Ectodermal cell (in vitro differentiated cells): ENCODE measurements at regions not wholly inside any gene's neighbourhood (a gene's known extent, or its start where the extent isn't known, plus 50 kb on each side); places are given as distances from the start of the nearest gene placed in this dataset.

Experiments
- H3K27ac ChIP-seq: 2 replicates; pipeline ENCODE4 v1.7.0; 2013; ENCODE audit warnings: mild to moderate bottlenecking, low read depth, low read length; ENCODE audit not compliant: insufficient read depth, poor library complexity, severe bottlenecking
- H3K27me3 ChIP-seq: 2 replicates; pipeline ENCODE4 v1.7.0; 2013; ENCODE audit warnings: mild to moderate bottlenecking, low read length; ENCODE audit not compliant: insufficient read depth, control insufficient read depth, poor library complexity, severe bottlenecking
- H3K36me3 ChIP-seq: one replicate; pipeline ENCODE4 v1.7.0; 2013; ENCODE audit warnings: low read length; ENCODE audit not compliant: control insufficient read depth, insufficient read depth
- H3K4me1 ChIP-seq: one replicate; pipeline ENCODE4 v1.7.0; 2013; ENCODE audit warnings: low read length; ENCODE audit not compliant: control insufficient read depth, insufficient read depth
- H3K4me3 ChIP-seq: 2 replicates; pipeline ENCODE4 v1.7.0; 2013; ENCODE audit warnings: low read depth, low read length, control low read depth; ENCODE audit not compliant: insufficient read depth
- H3K9me3 ChIP-seq: 2 replicates; pipeline ENCODE4 v1.7.0; 2013; ENCODE audit warnings: mild to moderate bottlenecking, low read length, moderate library complexity; ENCODE audit not compliant: control insufficient read depth
- WGBS, 2 experiments: methylation state at CpG; one replicate each; pipeline ENCODE4 v1.1.7; 2013; ENCODE audit warnings: missing lambda C conversion rate in 2 of 2; 5-methylcytosine and 5-hydroxymethylcytosine counted together

DNA sequence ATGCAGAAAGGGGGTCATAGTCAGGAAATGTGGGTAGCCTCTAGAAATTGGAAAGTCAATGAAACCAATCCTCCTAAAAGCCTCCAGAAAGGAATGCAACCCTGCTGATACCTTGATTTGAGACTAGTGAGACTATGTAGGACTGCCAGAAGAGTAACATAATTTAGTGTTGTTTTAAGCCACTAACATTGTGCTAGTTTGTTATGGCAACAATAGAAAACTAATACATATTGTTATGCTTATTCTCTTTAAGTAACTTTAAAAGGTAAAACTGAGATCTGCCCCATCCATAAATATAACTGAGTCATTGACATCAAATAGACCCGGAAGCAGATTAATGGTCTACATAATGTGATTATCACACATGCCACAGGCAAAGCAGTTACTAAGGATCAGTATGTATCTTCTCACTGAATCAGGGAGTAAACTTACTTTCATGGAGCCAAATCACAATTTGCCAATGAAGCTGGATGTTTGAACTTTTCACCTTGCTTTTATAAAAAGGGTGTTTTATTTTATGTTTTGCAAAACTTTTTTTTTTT, 146.4 kb upstream of the TMEM106B start:
- no peaks in the 10 kb centered on the region for H3K4me1 ChIP-seq
- H3K4me3 ChIP-seq: no peak overlapping the region
- no peaks in the 10 kb centered on the region for H3K36me3 ChIP-seq
- no peaks in the 10 kb centered on the region for H3K9me3 ChIP-seq
- WGBS, 2 experiments: 75 to 89% methylated on average over 1 of the region's 1 CpG
- no peaks in the 10 kb centered on the region for H3K27me3 ChIP-seq
- H3K27ac ChIP-seq: no peak overlapping the region

DNA sequence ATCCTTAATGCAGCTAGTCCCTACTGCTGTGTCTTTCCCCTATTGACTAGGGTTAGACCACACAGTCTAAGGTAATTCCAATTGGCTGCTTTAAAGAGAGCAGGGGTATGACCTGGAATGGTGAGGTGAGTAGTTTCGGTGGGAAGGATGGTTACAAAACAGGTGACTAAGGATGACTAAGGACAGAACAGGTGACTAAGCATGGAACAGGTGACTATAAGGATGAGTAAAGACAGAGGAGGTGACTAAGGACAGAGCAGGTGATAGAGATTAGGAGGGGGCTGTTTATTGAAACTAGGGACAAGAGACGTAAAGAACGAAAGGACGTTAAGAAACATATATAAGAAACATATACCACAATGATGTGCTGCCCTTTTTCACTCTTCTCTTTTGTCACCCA, 145.1 kb upstream of the TMEM106B start:
- Histone ChIP-seq H3K36me3 (no peaks in the 10 kb centered on the region), H3K4me3 (no peak overlapping the region), H3K4me1 (no peaks in the 10 kb centered on the region), H3K27ac (no peak overlapping the region), H3K27me3 (no peaks in the 10 kb centered on the region), H3K9me3 (no peaks in the 10 kb centered on the region)
- 85 to 87% methylated on average over 4 of the region's 4 CpGs for WGBS, 2 experiments

DNA sequence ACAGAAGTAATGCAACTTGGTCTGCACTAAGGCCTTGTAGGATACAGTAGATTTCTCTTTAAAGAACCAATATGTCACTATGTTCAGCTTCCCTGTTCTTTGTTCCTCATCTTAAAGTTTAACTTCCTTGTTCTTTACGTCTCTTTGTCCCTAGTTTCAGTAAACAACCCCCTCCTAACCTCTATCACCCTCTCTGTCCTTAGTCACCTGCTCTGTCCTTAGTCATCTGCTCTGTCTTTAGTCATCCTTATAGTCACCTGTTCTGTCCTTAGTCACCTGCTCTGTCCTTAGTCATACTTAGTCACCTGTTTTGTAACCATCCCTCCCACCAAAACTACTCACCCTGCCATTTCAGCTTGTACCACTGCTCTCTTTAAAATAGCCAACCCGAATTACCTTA, 144.6 kb upstream of the TMEM106B start:
- no peak overlapping the region for H3K27ac ChIP-seq

DNA sequence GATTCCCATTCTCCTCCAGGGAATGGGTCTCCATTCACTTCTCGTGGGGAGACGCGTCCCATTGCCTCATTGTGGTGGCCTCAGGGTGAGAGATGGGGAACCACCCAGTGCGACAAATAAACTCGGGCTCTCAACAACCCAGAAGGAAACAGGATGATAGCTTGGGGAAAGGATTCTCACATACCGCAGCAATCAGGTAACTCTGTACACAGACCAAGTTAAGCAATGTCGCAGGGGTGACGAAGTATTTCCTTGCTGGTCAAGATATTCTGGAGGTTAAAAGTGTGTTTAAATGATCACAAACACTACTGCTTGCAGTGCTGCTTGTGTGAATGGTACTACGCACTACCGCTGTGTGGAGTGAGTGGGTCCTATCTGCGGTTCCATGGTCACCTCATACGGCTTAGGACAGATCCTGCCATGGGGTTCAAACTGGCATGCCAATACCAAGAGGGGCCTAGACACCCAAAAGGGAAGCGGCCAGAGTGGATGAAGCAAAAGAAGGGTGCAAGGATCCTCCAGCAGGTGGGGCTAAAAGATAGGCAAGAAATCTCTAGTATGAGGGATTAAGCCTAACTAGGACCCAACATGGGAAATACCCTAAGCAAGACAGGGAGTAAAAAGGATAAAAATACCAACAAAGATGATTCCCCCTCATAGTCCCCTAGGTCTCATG, 143.8 kb upstream of the TMEM106B start:
- H3K27ac ChIP-seq: no peak overlapping the region
- no peaks in the 10 kb centered on the region for H3K4me1 ChIP-seq
- 88 to 91% methylated on average over 13 of the region's 13 CpGs for WGBS, 2 experiments

More for the DNA sequence above, 144.6 kb upstream of the TMEM106B start:
- H3K9me3 ChIP-seq: no peaks in the 10 kb centered on the region
- H3K4me3 ChIP-seq: no peak overlapping the region
- no peaks in the 10 kb centered on the region for H3K4me1 ChIP-seq
- H3K27me3 ChIP-seq: no peaks in the 10 kb centered on the region
- no peaks in the 10 kb centered on the region for H3K36me3 ChIP-seq
- WGBS, 2 experiments: 82 to 89% methylated on average over 2 of the region's 2 CpGs

DNA sequence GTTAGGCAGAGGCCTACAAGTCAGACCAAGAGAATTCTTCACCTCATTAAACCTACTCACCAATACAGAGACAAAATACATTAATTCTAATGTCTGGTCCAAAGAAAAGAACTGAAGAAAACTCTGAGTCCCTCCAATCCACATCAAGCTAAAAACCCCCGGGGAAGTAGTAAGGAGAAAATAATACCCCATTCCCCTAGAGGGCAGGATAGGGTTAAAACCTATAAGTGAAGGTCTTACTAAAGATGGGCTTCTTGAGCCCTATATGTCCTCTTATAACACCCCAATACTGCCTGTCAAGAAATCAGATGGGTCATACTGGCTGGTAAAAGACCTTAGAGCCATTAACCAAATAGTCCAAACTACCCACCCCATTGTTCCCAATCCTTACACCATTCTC, 141.3 kb upstream of the TMEM106B start:
- Histone ChIP-seq H3K4me3 (no peak overlapping the region), H3K36me3 (no peaks in the 10 kb centered on the region), H3K9me3 (no peaks in the 10 kb centered on the region), H3K4me1 (no peaks in the 10 kb centered on the region), H3K27ac (no peak overlapping the region), H3K27me3 (no peaks in the 10 kb centered on the region)
- WGBS, 2 experiments: 29% methylated on average over 1 of the region's 1 CpG; no CpG with 5 or more reads in 1 of the 2 experiments

More for the DNA sequence above, 143.8 kb upstream of the TMEM106B start:
- Histone ChIP-seq H3K4me3 (no peak overlapping the region), H3K36me3 (no peaks in the 10 kb centered on the region), H3K9me3 (no peaks in the 10 kb centered on the region), H3K27me3 (no peaks in the 10 kb centered on the region)

DNA sequence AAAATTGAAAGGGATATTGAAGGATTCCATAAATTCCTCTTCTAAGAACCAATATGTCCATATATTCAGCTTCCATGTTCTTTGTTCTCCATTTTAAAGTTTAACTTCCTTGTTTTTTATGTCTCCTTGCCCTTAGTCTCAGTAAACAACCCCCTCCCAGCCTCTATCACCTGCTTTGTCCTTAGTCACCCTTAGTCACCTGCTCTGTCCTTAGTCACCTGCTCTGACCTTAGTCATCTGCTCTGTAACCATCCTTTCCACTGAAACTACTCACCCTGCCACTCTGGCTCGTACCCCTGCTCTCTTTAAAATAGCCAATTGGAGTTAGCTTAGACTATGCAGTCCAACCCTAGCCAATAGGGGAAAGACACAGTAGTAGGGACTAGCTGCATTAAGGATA, 136.2 kb upstream of the TMEM106B start:
- Histone ChIP-seq H3K27ac (no peak overlapping the region), H3K9me3 (no peaks in the 10 kb centered on the region), H3K4me3 (no peak overlapping the region), H3K4me1 (no peaks in the 10 kb centered on the region), H3K27me3 (no peaks in the 10 kb centered on the region), H3K36me3 (no peaks in the 10 kb centered on the region)
- WGBS, 2 experiments: 92 to 94% methylated on average over 1 of the region's 1 CpG

DNA sequence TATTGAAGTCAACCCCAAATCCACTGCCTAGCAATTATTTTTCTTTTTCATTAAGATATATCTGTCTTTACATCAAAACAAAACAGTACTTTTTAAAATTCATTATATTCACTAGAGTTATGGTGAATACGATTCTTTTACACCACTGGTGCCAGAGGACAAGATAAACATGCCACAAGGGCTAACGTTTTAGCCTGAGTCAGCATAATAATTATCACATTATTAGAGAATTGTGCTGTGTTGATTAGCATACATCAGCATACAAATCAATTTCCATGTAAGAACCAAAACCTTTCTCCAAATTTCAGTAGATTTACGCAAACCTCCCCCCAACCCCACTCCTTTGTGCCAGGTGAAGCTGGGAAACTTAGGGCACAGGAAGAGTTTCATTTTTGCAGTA, 131.1 kb upstream of the TMEM106B start:
- no peaks in the 10 kb centered on the region for H3K27me3 ChIP-seq
- no peaks in the 10 kb centered on the region for H3K9me3 ChIP-seq
- no peak overlapping the region for H3K4me3 ChIP-seq
- H3K36me3 ChIP-seq: no peaks in the 10 kb centered on the region
- 79 to 83% methylated on average over 1 to 3 of the region's 3 CpGs for WGBS, 2 experiments
- H3K4me1 ChIP-seq: no peaks in the 10 kb centered on the region
- H3K27ac ChIP-seq: no peak overlapping the region

DNA sequence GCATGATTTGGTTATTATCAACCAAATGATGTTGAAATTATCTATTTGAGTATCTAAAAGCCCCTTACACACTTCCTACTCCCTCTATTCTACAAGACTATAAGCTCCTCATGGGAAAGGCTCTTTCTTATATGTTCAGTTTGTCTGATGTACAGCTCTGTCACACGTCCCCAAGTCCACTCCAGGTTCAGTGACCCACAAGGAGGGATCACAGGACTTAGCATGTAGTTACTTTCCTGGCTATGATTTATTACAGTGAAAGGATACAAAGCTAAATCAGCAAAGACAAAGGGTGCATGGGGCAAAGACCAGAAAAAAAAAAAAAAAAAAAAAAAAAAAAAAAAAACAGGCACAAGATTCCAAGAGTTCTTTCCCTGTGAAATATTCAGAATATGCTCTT, 125.6 kb upstream of the TMEM106B start:
- no peak overlapping the region for H3K4me3 ChIP-seq
- H3K27me3 ChIP-seq: no peaks in the 10 kb centered on the region
- H3K4me1 ChIP-seq: no peaks in the 10 kb centered on the region
- no peak overlapping the region for H3K27ac ChIP-seq
- H3K9me3 ChIP-seq: no peaks in the 10 kb centered on the region
- no peaks in the 10 kb centered on the region for H3K36me3 ChIP-seq
- 83 to 90% methylated on average over 1 of the region's 1 CpG for WGBS, 2 experiments

DNA sequence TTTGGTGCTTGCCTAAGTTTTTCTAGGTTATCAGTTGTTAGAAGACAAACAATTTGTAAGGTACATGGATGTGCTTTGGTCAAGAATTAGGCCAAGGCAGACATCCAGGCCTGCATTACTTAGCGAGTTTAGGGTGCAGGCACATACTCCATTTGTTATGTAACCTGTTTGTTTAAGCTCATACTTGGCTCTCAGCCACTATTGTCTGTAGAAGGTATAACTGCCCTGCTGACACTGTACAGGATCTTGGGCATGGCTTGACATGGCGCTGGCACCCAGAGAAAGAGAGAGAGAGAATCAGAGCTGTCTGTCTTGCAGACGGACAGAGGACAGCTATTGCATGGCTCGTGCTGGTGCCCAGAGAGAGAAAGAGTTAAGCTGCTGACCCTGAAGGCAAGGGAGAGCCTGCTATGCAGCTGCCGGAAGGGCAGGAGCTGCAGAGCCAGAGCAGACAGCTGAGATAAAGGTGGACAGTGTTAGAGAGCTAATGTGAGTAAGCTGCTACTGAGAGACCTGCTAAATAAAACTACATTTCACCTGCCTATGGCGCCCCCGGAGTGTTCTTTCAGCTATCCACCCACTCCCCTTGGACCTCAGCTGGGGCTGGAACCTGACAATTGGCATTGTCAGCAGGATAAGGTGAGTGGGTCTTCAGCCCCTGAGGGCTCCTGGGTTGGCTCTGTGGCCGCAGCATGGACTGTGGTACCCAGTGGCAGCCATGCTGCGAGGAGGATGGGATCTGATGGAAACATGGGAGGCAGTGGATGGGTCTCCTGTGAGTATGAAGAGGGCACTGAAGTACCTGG, 120.9 kb upstream of the TMEM106B start:
- no peaks in the 10 kb centered on the region for H3K9me3 ChIP-seq
- 90 to 91% methylated on average over 9 of the region's 9 CpGs for WGBS, 2 experiments
- no peaks in the 10 kb centered on the region for H3K27me3 ChIP-seq
- no peak overlapping the region for H3K27ac ChIP-seq
- no peak overlapping the region for H3K4me3 ChIP-seq
- peaks cover 9% of the 10 kb centered on the region for H3K4me1 ChIP-seq
- no peaks in the 10 kb centered on the region for H3K36me3 ChIP-seq

DNA sequence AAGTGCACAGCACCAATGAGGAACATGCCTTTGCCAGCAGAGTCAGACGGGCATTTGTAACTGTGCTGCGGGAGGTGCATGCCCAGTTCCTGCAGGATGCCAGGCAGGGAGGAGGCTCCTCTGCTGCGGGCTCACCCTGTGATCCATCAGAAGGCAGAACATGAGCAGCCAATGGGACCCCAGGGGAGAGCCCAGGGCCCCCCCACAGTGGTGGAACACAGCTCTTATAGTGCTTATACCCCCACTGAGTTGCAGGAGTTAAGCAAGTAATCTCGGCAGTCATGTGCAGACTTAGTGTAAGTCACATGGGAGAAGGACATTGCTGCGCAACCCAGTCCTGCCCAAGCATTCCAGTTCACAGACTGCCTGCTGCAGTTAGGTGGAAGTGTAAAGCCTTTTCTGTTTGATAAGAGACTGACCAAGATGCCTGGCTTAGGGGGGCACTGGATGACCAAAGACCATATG, 120.3 kb upstream of the TMEM106B start:
- no peaks in the 10 kb centered on the region for H3K9me3 ChIP-seq
- H3K27me3 ChIP-seq: no peaks in the 10 kb centered on the region
- peaks cover 9% of the 10 kb centered on the region for H3K4me1 ChIP-seq
- no peaks in the 10 kb centered on the region for H3K36me3 ChIP-seq
- H3K27ac ChIP-seq: no peak overlapping the region
- 90 to 93% methylated on average over 5 of the region's 5 CpGs for WGBS, 2 experiments
- H3K4me3 ChIP-seq: no peak overlapping the region
